ENCODE measurements at regions not wholly inside any gene's neighbourhood (a gene's known extent, or its start where the extent isn't known, plus 50 kb on each side); places are given as distances from the start of the nearest gene placed in this dataset.

DNA sequence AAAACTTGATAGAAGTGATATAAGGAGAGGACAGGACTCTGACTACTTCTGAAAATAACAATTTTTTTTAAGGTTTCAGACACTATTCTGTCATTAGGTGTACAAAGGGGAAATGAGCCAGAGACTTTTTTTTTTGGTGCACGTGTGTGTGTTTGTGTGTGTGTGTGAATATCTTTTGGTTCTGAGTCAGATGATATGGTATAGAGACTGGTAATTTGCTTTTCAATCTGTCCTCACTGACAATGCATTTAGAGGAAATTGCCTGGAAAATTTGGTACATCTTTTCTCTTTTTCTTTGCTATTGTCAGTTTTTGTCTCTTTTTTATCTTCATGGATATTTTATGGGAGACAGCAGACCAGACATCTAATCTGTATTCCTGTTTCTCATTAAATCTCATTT lies 59.3 kb downstream of the DDIT4L start:
- DNase-seq = no peak

DNA sequence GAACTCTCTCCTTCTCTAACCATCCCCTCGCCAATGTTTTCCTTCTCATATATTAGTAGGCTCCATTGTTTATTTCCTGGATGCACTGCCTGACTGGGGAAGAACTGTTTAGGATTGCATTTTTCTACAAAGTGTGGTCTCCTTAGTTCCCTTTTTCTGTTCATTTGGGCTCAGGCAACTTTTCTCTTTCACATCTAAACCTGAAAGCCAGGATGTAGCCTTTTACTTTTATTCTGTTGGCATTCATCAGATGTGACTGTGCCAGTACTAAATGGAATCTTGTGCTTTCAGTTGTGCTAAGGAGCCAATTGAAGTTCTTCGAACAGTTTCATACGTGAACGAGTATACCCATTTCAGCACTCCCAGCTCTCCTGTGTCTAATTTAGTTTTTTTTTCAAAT lies 59.8 kb downstream of the DDIT4L start:
- DNase-seq = no peak

DNA sequence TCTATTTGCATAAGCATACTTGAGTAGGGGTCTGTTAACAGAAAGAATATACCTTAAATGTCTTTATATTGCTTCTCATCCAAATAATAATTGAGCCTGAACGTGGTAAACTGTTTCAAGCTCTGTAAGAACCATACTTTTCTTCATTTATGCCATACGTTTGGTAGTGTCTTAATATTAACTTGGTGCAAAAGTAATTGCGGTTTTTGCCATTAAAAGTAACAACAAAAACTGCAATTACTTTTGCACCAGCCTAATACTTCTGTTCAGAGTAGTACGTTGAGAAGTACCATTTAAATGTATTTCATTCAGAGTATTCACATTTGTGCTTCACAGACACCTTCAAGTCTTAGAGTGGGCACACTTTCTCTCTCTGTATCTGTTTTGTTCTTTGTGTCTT lies 60.5 kb downstream of the DDIT4L start:
- DNase-seq = no peak

DNA sequence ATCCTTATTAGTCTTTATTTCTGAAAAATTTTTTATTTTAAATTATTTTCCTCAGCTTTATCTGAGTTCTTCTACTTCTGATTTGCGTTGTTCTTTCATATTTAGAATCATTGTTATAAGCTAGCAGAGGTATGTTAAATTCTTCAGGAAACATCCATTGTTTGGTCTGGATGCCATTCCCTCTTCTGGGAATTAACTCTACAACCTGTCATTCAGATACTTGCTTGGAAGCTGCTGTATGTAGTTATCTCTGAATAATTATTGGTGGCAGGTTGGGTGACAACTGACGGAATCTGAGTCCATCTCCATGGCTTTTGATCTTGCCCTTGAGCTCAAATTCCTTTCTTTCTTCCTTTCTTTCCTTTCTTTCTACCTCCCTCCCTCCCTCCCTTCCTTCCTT lies 61.9 kb downstream of the DDIT4L start:
- DNase-seq = no peak

DNA sequence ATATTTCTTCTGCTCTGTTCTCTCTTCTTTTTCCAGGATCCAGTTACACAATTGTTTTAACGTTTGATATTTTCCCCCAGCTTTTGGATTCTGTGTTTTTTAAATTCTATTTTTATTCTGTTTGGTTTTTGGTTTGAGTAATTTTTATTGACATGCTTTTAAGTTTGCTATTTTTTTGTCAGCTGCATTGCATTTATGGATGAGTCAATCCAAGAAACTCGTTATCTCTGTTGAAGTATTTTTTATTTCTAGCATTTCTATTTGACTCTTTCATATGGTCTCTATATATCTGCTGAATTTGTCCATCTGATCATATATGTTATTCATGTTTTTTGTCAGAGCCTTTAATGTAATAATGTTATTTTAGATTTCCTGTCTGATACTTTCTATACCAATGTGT lies 65.6 kb downstream of the DDIT4L start:
- no peak for DNase-seq

DNA sequence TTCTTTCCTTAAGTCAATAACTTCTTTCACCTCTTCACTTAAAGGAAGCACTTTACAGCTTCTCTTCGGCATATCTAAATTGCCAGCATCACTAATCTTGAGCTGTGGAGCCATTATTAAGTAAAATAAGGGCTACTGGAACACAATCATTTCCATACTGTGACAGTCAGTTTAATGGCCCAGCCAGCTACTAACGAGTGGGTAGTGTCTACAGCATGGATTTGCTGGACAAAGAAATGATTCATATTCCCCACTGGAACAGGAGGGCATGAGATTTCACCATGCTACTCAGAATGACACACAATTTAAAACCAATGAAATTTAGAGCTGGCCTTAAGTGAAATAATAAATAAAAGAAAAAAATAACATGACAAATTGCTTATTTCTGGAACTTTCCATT lies 72.1 kb downstream of the DDIT4L start:
- DNase-seq = no peak

DNA sequence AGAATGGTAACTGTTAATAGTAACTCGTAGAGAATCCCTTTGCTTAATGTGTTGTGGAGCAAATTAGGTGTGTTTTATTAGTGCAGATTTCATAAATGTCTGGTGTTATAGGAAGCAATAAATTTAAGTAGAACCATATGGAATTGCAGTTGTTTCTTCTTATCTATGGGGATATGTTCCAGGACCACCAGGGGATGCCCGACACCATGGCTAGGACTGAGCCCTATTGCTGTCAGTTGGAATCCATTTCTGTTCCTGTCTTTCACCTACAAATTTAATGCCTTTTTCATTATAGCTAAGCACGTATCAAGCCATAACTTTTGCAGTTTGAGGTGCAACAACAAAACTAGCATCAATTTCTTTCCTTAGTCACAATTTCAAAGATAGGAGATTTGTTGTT lies 72.5 kb downstream of the DDIT4L start:
- no peak for DNase-seq

DNA sequence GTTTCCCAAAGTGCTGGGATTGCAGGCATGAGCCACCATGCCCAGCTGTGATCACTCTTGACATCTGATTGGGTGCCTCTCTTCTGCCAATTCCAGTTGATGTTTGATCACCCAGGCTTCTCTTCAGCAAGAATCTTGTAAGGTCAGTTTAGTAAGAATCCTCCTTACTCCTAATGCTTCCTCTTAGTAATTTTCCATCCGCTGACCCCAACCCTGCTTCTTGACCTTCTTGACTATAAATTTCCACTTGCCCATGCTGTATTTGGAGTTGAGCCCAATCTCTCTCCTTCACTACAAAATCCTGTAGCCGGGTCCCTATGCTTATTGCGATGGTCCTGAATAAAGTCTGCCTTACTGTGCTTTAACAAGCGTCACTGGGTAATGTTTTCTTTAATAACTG lies 75.4 kb downstream of the DDIT4L start:
- no peak for DNase-seq

DNA sequence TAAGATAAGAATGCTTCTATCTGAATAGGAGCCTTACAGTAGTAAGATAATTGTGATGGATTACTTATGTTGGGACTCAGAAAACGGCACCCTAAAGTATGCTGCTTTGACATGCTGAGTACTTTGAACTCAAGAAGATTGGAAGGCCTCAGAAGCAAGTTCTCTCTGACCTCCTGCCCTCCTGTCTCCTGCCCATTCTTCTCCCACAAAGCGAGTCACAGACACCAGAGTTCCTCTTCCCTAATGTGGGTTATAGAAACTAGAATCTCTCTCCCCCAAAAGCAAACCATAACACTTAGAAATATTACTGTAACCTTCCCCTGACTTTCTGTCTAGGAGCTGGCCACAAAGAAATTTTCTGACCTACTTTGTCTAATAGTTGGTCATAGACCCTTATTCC lies 76.5 kb downstream of the DDIT4L start:
- no peak for DNase-seq

DNA sequence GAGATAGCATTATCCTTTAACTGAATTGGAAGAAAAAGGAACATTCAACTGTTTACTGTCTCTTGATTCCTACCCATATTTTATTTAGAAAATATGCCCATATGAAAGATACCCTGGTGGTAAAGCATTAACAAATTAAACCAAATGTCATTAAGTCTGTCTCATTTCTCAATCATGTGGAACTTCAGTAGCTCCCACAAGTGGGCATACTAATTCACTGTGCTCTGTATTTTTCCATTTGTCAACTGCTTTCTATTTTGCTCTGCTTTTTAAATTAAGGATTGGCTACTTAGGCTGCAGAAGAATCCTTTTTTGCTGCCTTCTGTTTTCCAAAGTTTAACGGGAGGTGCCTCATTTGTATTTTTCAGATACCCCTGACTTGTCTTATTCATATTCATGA lies 77.2 kb downstream of the DDIT4L start:
- DNase-seq = no peak

DNA sequence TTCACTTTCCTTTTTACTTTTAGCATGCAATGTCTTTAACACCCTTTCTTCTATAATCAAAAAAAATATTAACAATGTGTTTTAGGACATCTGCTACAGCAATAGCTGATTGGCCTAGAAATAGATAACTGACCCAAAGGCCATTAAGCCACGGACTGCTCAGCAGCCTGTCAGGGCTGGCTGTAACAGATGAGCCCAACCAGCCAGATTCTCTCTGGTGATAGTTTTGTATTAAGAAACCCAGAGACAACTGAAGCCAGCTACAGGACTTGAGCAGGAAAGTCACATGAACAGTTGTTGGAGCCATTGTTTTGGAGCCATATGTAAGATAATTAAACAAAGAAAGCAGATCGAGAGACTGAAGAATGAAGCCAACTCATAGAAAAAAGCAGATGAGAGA lies 80.3 kb downstream of the DDIT4L start:
- DNase-seq = no peak

DNA sequence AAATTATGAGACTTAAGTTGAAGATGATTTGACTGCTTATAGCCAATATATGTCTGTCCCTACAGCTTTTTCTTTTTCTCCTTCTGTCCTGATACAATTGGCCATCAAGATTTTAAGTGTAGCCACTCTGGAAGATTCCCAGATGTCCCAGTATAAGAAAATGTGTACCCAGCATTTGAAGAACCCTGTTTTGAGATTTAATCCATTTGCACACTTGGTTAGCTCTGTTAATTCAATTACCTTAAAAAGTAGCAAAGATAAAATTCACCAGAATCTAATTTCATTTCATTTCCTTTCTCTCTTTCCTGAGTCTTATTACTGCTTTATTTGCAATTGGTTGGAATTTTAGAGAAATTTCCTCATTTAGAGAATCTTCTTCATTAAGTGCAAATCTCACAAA lies 81.4 kb downstream of the DDIT4L start:
- no peak for DNase-seq

DNA sequence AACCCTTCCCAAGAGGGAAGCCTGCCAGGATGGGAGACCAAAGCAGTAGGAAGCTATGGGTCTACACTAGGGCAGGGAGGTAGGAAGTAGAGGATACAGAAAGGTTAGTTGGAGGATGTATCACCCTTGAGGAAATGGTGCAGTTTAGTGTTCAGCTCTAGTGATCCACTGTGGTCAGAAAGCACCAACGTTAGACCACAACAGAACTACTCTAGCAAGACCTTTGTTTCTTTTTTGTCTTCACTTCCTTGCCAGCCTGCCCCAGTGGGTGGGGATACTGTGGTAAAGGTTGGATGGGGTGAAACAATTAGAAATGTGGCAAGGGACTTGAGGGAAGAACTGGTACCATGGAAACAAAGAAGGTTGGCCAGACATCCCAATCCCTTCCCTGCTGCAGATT lies 83.3 kb downstream of the DDIT4L start:
- DNase-seq = no peak

DNA sequence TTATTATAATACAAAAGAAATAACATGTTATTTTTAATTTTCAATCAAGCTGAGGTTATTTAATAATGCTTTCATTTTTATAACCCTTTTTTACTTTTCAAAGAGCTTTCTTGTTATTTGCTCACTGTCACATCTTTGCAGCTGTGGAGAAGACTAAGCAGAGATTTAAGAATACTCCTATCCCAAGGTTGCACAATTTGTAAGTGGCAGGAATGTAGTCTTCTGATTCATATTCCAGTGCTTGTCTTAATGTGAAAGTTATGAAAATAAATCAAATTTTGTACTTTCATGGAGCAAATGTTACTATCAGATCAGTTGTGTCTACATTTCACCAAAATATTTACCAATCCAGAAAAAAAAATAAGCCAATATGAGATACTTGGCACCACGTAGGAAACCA lies 86.6 kb downstream of the DDIT4L start:
- no peak for DNase-seq

DNA sequence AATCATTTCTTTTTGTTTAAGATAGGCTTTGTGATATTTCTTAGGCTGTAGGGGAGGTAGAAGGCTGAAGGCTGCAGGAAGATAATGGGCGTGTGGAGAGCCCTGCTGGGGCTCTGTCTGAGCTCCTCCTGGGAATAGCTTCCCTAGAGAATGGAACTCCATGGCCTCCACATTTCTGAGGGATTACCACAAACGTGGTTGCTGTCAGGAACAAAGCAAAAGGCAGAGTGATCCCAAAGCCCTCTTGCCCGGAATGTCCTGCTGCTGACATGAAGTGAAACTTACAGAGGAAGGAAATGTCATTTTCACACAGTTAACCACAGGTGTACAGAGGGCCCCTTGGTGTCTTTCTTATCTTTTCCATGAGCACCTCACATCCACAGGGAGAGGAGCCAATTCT lies 89.3 kb downstream of the DDIT4L start:
- no peak for DNase-seq

DNA sequence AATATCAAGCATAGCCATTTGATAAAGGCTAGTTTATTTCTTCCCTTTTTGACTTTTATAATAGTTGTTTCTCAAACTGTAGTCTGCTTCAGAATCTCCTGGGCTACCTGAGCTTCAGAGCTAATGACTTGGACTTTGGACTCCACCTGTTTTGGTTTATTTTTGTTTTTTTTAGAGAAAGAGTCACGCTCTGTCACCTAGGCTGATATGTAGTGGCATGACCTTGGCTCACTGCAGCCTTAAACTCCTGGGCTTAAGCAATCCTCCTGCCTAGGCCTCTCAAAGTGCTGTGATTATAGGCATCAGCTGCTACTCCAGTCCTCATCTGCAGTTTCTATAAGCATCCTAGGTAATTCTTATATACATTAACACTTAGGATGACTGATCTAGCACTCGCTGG lies 90.5 kb downstream of the DDIT4L start:
- peak; percentile 39 for DNase-seq

DNA sequence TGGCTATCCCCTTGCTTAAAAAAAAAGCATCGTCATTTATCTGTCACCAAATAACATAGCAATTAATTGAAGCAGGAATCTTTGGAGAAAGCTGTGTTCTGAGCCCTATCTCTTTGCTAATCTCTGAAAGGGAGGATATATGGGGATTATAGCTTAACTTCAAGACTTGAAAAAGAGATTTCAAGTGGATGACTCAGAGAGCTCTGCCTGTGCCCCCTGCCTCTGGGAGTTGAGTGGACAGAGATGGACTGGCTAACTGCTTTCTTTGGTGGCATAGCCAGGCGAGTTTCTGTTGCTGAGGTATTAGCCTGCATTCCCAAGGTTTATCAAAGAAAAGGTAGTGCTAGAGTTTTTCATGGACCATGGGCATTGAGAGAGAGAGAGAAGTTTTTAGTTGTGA lies 91.6 kb downstream of the DDIT4L start:
- peak; percentile 28 for DNase-seq

DNA sequence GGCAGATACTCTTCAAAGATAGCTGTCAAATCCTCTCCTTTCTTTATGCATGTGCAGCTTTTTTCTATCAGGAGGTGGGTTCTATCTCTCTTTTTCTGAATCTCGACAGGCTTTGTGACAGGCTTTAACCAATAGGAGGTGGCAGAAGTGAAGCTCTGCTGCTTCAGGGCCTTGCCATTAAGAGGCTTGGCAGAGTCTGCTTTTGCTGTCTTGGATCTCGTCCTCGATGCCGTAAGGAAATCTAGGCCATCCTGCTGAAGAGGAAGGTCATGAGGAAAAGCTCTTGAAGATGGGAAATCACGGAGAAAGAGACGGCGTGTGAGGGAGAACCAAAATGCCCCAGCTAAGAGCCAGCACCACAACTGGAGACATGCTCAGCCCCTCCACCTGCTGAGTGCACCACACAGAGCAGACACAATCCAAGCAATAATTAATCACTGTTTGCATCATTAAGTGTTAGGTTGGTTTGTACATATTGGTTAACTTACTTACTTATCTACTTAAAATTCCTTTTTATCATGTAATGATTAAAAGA lies 92.2 kb downstream of the DDIT4L start:
- DNase-seq = no peak

DNA sequence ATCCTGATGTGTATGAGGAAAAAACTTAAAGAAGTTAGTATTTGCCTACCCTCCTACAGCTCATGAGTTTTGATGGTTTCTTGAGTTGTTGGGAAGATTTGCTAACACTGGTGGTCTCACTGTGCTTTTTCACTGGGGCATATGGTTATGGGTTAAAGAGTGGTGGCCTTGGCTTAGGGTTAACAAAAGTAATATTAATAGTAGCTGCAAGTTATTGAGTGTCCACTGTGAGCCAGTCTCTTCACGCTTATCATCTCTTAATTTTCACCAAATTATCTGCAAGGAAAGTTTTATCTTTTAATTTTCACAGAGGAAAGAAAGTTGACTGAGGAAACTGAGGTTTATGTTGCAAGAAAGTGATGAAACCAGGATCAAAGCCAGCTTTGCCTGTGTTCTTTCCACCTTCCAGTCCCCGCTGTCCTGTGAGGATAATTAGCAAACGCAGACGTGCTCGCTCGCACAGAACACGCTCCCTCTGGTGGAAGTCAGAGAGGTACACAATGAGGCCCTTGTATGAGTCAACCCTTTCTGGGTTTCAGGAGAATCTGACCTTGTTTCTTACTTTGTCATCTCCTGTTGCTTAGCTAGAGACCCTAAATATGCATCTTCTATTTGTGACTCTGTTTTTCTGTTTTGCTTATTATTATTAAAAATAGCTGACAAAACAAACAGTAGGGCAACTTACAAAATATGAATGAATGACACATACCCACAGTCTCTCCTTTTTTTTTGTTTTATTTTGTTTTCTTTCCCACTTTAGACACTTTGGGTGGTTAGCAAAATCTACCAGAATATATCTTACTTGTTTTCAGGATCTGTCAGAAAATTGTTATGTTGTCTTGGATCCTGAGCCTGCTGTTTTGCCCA lies 94.3 kb downstream of the DDIT4L start:
- peak; percentile 81 for DNase-seq

DNA sequence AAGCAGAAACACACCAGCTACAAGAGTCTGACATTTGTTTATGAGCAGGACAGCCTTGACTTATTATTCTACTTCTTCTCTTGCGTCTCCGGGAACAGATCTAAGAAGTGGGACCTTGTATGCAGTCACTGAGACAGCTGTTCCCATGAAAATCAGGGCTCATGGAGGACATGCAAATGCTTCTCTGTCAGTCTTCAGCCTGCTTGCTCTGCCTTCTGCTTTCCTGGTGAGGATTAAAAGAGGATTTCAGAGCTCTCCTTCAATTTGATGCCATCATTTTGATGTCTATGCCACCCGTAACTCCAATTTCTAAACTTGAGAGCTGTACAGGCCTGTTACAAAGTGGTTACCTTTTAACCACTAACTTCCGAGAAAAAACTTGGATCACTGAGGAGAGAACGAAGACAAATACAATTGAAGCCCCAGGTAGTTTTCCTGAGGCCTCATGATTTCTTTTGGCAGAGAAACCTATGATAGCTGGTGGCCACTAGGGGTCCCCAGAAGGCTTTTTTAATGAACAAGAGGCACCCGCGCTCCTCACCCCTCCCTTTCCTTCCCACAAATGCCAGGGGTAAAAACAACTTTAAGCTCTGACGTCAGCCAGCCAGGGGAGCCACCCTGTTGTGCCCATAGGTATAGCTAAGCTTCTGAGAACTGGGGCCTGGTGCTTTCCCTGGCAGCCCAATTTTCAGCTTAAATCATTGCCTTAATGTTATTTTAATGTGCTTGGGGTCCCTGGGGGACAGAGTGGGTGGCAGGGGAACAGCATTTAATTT lies 97.0 kb downstream of the DDIT4L start:
- DNase-seq = peak; percentile 93

DNA sequence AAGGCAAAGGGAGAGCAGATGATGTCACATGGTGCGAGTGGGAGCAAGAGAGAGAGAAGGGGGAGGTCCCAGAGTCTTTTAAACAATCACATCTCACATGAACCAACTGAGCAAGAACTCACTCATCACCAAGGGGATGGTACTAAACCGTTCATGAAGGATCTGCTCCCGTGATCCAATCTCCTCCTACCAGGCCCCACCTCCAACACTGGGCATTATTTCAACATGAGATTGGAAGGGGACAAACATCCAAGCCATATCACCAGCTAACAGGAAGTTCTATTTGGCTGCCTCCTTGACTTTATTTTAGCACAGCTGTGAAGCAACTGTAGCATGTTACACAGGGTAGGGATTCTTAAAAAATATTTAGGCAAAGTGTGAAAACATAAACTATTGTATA lies 102.5 kb downstream of the DDIT4L start:
- DNase-seq = no peak

DNA sequence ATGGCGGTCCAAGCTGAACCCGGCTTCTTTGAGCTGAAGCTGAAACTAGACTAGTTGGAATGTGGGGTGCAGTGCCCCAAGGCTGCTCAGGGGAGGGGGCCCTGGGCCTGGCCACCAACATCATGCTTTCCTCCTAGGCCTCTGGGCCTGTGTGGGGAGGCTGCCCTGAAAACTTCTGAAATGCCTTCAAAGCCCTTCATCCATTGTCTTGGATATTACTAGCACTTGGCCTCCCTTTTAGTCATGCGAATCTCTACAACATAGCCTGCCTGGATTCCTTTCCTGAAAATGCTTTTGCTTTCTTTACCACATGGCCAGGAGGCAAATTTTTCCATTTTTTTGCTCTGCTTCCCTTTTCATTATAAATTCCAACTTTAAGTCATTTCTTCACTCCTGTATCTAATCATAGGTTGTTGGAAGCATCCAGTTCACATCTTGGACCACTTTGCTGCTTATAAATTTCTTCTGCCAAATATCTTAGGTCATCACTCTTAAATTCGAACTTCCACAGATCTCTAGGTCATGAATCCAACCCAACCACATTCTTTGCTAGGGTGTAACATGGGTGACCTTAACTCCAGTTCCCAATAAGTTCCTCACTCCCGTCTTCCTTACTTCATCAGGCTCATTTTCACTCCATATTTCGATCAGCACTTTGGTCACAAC lies 103.4 kb downstream of the DDIT4L start:
- no peak for DNase-seq

DNA sequence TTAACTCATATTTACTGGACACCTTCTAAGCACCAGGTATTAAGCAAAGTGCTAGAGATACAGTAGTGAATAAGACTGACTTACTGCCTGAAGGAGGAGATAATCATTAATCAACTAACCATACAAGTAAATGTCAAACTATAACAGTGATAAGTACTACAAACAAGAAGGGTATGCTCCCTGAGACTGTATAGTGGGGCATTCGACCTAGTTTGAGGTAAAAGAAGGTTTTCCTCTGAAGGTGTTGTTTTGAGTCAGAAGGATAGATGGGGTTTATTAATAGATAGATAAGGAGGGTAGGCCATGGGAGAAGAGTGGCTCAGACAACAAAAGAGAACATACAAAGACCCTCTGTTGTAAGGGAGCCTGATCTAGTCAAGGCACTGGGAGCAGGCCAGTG lies 105.4 kb downstream of the DDIT4L start:
- no peak for DNase-seq

DNA sequence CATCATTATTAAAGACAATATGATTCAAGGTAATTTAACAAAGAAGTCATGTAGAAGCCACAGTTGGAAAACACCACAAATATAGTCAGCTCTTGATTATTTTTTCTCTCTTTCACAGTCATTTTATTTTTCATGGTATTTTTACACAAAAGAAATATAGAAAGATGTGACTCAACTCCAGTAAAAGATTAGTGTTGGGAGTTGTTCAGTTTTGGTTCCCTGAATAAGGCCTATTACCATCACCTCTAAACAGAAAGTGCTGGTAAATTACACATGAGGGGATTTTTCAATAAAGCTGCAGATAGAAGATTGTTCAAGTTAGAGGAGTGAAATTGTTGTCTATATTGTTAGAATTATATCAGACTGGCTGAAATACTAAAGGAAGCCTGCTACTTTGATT lies 107.0 kb downstream of the DDIT4L start:
- no peak for DNase-seq

All from DMS53 (cell line).